GM06990 (cell line): ENCODE measurements at regions not wholly inside any gene's neighbourhood (a gene's known extent, or its start where the extent isn't known, plus 50 kb on each side); places are given as distances from the start of the nearest gene placed in this dataset.

Experiments used
- DNase-seq: peaks from one replicate; pipeline ENCODE4 v3.0.0-alpha.2; 2011; ENCODE audit not compliant: insufficient read length; ENCODE audit errors: extremely low read depth
- H3K27me3 ChIP-seq: replicated peaks from 2 replicates; pipeline ENCODE4 v1.6.0; 2011; ENCODE audit warnings: low read length; ENCODE audit not compliant: control insufficient read depth, insufficient read depth
- H3K36me3 ChIP-seq: 2 replicates; pipeline ENCODE4 v1.5.1; 2011; ENCODE audit warnings: low read length; ENCODE audit not compliant: control insufficient read depth, insufficient read depth
- H3K4me3 ChIP-seq: replicated peaks from 2 replicates; pipeline ENCODE4 v1.5.1; 2011; ENCODE audit warnings: low read depth, mild to moderate bottlenecking, control low read depth, low read length
- TF ChIP-seq, protein P1 (sequence below): IDR thresholded peaks from 2 replicates; pipeline ENCODE4 v1.5.1; 2011; ENCODE audit warnings: low read length, control low read depth, mild to moderate bottlenecking, inconsistent platforms; ENCODE audit not compliant: insufficient read depth, poor library complexity, severe bottlenecking

DNA sequence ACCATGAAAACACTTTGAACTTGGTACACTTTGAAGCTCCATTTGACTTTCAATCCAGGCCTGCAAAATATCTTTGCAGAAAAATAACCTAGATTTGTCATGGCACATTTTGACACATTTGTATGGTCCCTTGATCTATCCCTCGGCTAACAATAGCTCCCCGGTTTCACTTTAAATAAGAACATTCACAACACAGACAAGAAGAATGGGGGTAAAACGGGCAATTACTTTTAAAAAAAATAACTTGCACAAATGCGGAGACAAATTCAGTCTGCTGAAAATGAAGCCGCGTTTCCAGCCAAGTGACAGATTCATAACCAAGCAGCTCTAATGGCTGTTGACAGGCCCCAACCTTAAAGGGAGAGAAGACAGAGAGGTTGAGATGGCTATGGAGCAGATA, 218.2 kb downstream of the NPHP4 start:
- TF ChIP-seq, protein P1, sequence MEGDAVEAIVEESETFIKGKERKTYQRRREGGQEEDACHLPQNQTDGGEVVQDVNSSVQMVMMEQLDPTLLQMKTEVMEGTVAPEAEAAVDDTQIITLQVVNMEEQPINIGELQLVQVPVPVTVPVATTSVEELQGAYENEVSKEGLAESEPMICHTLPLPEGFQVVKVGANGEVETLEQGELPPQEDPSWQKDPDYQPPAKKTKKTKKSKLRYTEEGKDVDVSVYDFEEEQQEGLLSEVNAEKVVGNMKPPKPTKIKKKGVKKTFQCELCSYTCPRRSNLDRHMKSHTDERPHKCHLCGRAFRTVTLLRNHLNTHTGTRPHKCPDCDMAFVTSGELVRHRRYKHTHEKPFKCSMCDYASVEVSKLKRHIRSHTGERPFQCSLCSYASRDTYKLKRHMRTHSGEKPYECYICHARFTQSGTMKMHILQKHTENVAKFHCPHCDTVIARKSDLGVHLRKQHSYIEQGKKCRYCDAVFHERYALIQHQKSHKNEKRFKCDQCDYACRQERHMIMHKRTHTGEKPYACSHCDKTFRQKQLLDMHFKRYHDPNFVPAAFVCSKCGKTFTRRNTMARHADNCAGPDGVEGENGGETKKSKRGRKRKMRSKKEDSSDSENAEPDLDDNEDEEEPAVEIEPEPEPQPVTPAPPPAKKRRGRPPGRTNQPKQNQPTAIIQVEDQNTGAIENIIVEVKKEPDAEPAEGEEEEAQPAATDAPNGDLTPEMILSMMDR: no peak
- no peak for DNase-seq
- Histone ChIP-seq H3K36me3 (no peaks in the 10 kb centered on the region), H3K27me3 (no peaks in the 10 kb centered on the region; the same call in 1 of the 2 replicates), H3K4me3 (no peak overlapping the region)

DNA sequence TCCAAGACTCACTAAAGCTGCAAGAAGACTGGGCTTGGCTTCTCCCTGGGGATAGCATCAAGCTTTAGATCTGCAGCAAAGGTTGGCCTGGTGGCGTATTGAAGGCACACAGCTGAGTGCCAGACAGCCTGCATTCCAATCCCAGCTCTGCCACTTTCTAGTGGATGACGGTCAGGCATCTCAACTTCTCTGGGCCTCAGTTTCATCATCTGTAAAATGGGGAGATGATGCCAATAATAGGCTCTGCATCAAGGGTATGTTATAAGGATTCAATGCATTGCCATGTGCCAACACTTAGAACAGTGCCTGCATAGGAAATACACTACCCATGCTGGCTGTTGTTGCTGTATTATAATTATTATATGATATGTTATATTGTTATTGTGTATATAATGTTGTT, 220.4 kb downstream of the NPHP4 start:
- DNase-seq: no peak
- Histone ChIP-seq H3K4me3 (no peak overlapping the region), H3K36me3 (no peaks in the 10 kb centered on the region), H3K27me3 (no peaks in the 10 kb centered on the region; the same call in 1 of the 2 replicates)
- TF ChIP-seq, protein P1: no peak

DNA sequence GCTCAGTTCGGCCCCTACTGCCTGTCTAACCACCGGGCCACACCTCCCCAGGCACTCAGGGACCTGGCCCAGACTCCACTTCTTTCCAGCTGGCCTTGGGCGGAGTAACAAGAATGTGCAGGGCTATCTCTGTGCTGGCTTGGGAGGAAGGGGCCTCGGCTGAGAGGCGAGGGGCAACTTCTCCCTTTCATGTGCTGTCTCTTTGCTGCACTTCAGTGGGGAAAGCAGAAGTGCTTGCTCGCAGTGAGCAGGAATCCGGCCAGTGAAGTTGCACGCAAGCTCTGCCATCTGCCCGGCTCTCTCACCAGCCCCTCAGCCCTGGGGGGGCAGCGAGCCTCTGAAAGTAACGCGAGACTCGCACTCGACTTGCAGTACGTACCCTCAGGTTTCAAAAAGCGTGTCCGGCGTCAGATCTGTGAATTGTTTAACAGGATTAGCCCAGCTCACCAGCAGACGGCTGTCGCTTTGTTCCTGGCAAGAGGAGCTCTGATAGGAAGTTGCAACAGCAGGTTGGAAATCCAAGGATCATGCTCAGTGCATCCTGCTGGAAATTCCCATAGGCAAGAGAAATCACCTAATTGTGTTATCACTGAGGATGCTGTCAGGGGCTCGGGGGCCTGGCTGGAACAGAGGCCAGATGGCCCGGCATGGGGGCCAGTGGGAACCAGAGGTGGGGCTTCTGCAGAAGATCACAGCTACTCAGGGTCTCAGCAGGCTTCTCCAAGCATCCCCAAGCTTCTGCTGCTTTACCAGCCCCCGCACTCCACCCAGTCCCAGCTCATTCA, 221.1 kb downstream of the NPHP4 start:
- DNase-seq: no peak
- Histone ChIP-seq H3K36me3 (no peaks in the 10 kb centered on the region), H3K27me3 (no peaks in the 10 kb centered on the region; the same call in 1 of the 2 replicates), H3K4me3 (no peak overlapping the region)
- TF ChIP-seq, protein P1: no peak

DNA sequence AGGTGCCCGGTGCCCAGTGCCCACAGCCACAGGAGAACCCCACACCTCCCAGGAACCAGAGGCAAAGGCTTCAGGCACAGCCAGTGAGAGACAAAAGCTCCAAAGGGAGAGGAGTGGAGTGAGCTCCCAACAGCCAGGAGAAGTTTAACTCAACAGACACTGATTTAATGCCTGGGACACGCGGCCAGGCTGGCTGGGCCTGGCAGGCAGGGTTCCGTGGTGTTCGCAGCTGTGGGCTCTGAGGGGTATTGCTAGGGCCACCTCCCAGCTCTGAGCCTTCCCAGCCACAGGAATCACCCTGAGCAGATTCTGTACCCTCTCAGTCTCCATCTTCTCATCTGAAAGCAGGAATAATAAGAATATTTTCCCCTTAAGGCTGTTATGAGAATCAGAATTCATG, 222.5 kb downstream of the NPHP4 start:
- no peaks in the 10 kb centered on the region for H3K36me3 ChIP-seq
- TF ChIP-seq, protein P1: no peak
- DNase-seq: no peak
- H3K4me3 ChIP-seq: no peak overlapping the region
- no peaks in the 10 kb centered on the region; the same call in 1 of the 2 replicates for H3K27me3 ChIP-seq

DNA sequence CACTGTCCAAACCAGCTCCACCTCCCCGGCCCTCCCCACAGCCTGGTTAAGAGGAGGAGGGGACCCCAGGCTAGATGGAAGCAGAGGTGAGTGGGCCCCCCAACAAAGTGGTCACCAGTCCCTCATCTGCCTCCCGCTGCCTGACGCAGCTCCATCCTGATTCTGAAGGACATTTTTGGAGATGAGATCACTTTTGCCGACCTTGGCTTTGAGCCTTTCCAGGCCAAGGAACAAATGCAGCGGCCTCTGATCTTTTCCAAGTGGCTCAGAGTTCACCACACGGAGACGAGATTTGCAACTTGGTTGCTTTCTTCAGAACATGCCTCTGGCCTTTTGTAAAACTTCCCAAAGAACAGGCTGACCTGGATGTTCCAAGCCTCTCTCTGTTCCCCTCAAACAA, 223.1 kb downstream of the NPHP4 start:
- DNase-seq: no peak
- Histone ChIP-seq H3K4me3 (no peak overlapping the region), H3K27me3 (no peaks in the 10 kb centered on the region; the same call in 1 of the 2 replicates), H3K36me3 (no peaks in the 10 kb centered on the region)
- TF ChIP-seq, protein P1: no peak
